Pancreas (tissue), 10 donors: ENCODE measurements at regions not wholly inside any gene's neighbourhood (a gene's known extent, or its start where the extent isn't known, plus 50 kb on each side); places are given as distances from the start of the nearest gene placed in this dataset.

ENCODE experiments used
- ATAC-seq, 4 donors: fragments of 200-7000 bp; cut with Tn5 transposase; one replicate each; pipeline versions ENCODE4 v1.8.0 to v1.9.1; 2020; ENCODE audit warnings: mild to moderate bottlenecking in 4 of 4, moderate library complexity in 4 of 4
- DNase-seq, 6 donors: peaks; one replicate each; pipeline ENCODE4 v3.0.0-alpha.2; 2020
- FAIRE-seq: peaks from 2 replicates; lab custom pipeline; 2012; peaks lifted over from hg19 to GRCh38; lab: Jason Lieb, UNC
- H3K27ac ChIP-seq, 4 donors: fragments of 200-600 bp; sonication (generic); 1 replicate in 3 of 4; 2 replicates in 1 of 4; pipeline versions ENCODE4 v1.5.0 to v1.8.0; 2020
- H3K27me3 ChIP-seq, 4 donors: fragments of 200-600 bp; one replicate each; pipeline ENCODE4 v1.8.0; 2021
- H3K36me3 ChIP-seq, 3 donors: fragments of 200-600 bp; sonication (generic) in 1 of 3; one replicate each; pipeline versions ENCODE4 v1.5.0 to v1.8.0; 2020 to 2021
- H3K4me1 ChIP-seq, 3 donors: fragments of 200-600 bp; one replicate each; pipeline ENCODE4 v1.8.0; 2021
- H3K4me3 ChIP-seq, 4 donors: fragments of 200-600 bp; sonication (generic) in 2 of 4; one replicate each; pipeline versions ENCODE4 v1.5.0 to v1.8.0; 2020 to 2021
- H3K9me3 ChIP-seq, 4 donors: fragments of 200-600 bp; one replicate each; pipeline ENCODE4 v1.8.0; 2021
- whole genome bisulfite sequencing, 2 donors: extraction: QIAGEN DNeasy Blood & Tissue Kit; methylation state at CpG; one replicate each; pipeline ENCODE4 v1.1.7; 2013; 5-methylcytosine and 5-hydroxymethylcytosine counted together
- intact Hi-C, 3 donors: fragments of 100-400 bp; cut with DNase I; formaldehyde crosslinking; loops; one replicate each; pipeline versions ENCODE4 v1.11.1 to v1.14.2; 2022
- TF ChIP-seq, protein P1 (sequence below), 4 donors: fragments of 200-600 bp; sonication (generic) in 3 of 4; IDR thresholded peaks; one replicate each; pipeline versions ENCODE4 v1.5.0 to v1.8.0; 2021; ENCODE audit warnings: antibody characterized with exemption in 4 of 4
- donor health status: healthy with polysubstance abuse.
- donor health status: DM: no; HTN: no; CAD: no; lungs with moderate emphysema.
- donor health status: DM: no; HTN: no; CAD: no.
- donor health status: control.
- donor health status: control.
- donor health status: Bipolar disorder and iron deficiency.
- donor health status: DM: yes; HTN: yes; CAD: no.
- donor health status: DM: no; HTN: no; CAD: no.
- donor health status: DM: no; HTN: no; CAD: no.
- donor health status: DM: yes; HTN: yes; CAD: no.

DNA sequence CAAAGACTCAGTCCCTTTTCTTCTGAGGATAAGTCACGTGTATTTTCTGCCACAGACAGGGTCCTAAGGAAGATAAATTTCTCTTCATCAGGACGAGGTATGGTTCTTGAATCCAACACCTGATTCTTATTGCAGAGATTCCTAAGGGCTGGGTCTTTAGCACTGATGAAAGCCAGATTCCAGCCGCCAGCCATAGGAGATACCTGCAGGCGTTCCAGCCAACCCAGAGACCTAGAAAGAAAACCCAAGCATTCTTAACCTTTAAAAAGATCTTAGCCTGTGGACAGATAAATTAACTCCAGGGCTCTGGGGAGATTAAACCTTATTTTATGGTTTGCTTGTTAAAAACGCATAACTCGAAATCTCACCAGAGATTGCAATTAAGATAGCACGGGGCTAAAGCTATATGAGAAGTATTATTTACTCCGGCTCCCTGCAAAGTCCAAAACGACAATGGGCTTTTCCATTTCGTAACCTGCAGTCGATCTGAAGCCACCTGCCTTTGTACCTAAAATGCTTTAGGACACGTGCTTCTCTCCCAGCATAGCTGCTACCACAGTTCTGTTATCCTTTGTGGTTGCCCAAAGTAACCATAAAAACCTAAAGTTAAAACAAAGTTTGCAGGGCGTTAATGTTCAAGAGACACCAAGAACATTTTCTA is 104.5 kb downstream of the NXPE2 start:
- intact Hi-C loops: no loop called here
- Histone ChIP-seq H3K9me3 (no peaks in the 10 kb centered on the region), H3K27me3 (no peaks in the 10 kb centered on the region), H3K36me3 (no peaks in the 10 kb centered on the region), H3K4me1 (no peaks in the 10 kb centered on the region), H3K27ac (no peak overlapping the region), H3K4me3 (no peak overlapping the region)
- ATAC-seq (no peak), FAIRE-seq (no peak), DNase-seq (no peak)
- TF ChIP-seq, protein P1, sequence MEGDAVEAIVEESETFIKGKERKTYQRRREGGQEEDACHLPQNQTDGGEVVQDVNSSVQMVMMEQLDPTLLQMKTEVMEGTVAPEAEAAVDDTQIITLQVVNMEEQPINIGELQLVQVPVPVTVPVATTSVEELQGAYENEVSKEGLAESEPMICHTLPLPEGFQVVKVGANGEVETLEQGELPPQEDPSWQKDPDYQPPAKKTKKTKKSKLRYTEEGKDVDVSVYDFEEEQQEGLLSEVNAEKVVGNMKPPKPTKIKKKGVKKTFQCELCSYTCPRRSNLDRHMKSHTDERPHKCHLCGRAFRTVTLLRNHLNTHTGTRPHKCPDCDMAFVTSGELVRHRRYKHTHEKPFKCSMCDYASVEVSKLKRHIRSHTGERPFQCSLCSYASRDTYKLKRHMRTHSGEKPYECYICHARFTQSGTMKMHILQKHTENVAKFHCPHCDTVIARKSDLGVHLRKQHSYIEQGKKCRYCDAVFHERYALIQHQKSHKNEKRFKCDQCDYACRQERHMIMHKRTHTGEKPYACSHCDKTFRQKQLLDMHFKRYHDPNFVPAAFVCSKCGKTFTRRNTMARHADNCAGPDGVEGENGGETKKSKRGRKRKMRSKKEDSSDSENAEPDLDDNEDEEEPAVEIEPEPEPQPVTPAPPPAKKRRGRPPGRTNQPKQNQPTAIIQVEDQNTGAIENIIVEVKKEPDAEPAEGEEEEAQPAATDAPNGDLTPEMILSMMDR (IDR thresholded peaks at IDR 0.05): no peak
- 68 to 74% methylated on average over 13 of the region's 13 CpGs for WGBS, 2 donors

DNA sequence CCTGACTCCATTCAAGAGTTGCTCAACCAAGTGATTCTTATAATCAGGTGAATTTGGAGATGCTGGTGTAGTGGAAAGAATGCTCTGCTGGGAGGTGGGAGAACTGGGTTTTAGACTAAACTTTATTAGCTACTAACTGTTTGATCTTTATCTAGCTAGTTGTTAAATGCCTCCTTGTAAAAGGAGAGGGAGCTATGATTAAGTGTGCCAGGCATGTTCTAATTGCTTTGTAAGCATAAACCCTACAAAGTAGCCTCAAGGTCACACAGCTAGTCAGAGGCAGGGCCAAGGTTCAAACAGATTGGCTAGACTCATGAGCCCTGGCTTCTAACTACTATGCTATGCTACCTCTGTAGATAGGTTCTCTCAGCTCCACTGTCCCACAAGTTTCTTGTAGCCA is 105.5 kb downstream of the NXPE2 start:
- intact Hi-C loops: no loop called here
- no peak overlapping the region for H3K27ac ChIP-seq
- ATAC-seq (peak in 2 of 4 donors; percentile 46 to 58), DNase-seq (no peak), FAIRE-seq (no peak)
- H3K4me1 ChIP-seq: no peaks in the 10 kb centered on the region
- TF ChIP-seq, protein P1 (IDR thresholded peaks at IDR 0.05): no peak
- no peaks in the 10 kb centered on the region for H3K36me3 ChIP-seq
- no peaks in the 10 kb centered on the region for H3K27me3 ChIP-seq
- no peaks in the 10 kb centered on the region for H3K9me3 ChIP-seq
- H3K4me3 ChIP-seq: no peak overlapping the region

- Histone ChIP-seq H3K4me1 (no peaks in the 10 kb centered on the region), H3K27me3 (no peaks in the 10 kb centered on the region), H3K36me3 (no peaks in the 10 kb centered on the region), H3K4me3 (no peak overlapping the region), H3K9me3 (no peaks in the 10 kb centered on the region), H3K27ac (no peak overlapping the region)
- WGBS, 2 donors: 83 to 84% methylated on average over 5 of the region's 5 CpGs
- intact Hi-C loops: no loop called here
- TF ChIP-seq, protein P1 (IDR thresholded peaks at IDR 0.05): no peak
- FAIRE-seq (no peak), ATAC-seq (no peak), DNase-seq (no peak)
These were observed 105.9 kb downstream of the NXPE2 start for GRCh38 chr11:114784216-114784615.

DNA sequence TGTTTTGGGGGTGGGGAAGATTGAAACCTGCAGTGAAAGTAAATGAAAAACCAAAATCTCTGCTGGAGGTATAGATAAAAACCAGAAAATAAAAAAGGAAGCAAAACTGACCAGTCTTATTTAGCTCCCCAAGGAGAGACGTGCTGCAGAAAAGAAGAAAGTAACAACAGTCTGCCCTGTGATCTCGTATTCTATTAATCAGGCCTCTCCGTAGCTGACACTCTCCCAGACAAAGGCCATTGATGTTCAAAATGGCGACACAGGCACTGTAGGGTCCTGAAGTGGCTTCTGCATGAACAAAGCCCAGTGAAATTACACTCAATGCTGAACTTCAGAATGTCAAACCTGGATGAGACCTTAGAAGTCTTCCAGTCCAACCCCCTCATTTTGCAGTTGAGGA is 106.6 kb downstream of the NXPE2 start:
- Histone ChIP-seq H3K36me3 (no peaks in the 10 kb centered on the region), H3K27me3 (no peaks in the 10 kb centered on the region), H3K27ac (no peak overlapping the region), H3K4me3 (no peak overlapping the region), H3K9me3 (no peaks in the 10 kb centered on the region), H3K4me1 (no peaks in the 10 kb centered on the region)
- TF ChIP-seq, protein P1 (IDR thresholded peaks at IDR 0.05): no peak
- ATAC-seq (no peak), FAIRE-seq (no peak), DNase-seq (no peak)
- WGBS, 2 donors: 84 to 89% methylated on average over 4 of the region's 4 CpGs
- intact Hi-C loops: no loop called here

- Histone ChIP-seq H3K27me3 (no peaks in the 10 kb centered on the region), H3K36me3 (no peaks in the 10 kb centered on the region), H3K4me1 (no peaks in the 10 kb centered on the region), H3K4me3 (no peak overlapping the region), H3K9me3 (no peaks in the 10 kb centered on the region), H3K27ac (no peak overlapping the region)
- 88 to 89% methylated on average over 4 of the region's 4 CpGs for WGBS, 2 donors
- FAIRE-seq (no peak), ATAC-seq (no peak), DNase-seq (no peak)
- intact Hi-C loops: no loop called here
- TF ChIP-seq, protein P1 (IDR thresholded peaks at IDR 0.05): no peak
These were observed 107.5 kb downstream of the NXPE2 start for GRCh38 chr11:114785820-114786219.
